ENCODE measurements at regions not wholly inside any gene's neighbourhood (a gene's known extent, or its start where the extent isn't known, plus 50 kb on each side); places are given as distances from the start of the nearest gene placed in this dataset.
"Not testable (repeated sequence)": the region's sequence is repeated elsewhere in the genome, so short reads cannot be mapped to it uniquely, and the experiment has no call there.

DNA sequence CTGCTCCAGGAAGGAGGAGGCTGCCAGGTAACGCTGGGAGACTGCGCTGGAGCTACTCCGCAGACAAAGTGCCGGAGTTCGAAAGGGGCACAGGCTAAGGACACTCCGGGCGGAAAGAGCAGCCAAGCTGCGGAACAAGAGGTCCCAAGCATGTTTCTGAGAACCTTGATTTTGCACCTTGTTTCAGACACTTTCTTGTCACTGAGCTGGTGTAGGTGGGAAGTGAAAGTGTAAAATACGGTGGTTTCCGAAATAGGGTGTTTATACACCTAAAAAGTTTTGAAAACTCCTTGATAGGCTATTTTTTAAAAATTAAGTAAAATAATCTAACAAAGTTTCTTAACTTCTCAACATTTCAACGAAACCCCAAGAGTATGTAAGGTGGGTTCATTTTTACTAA lies 278.2 kb downstream of the ANAPC1 start:
- H3F3A ChIP-seq (ENCODE audit: insufficient read depth); H3K36me3 ChIP-seq (ENCODE audit: low read depth); H2AFZ ChIP-seq; H3K4me2 ChIP-seq (ENCODE audit: unreplicated experiment); H3K4me1 ChIP-seq (ENCODE audit: insufficient read depth); H3K27me3 ChIP-seq (replicated peaks; ENCODE audit: insufficient read depth); H4K20me1 ChIP-seq (ENCODE audit: insufficient read depth); H3K9ac ChIP-seq; H3K4me3 ChIP-seq; H3K79me2 ChIP-seq (ENCODE audit: insufficient read depth); H3K27ac ChIP-seq; H3K9me2 ChIP-seq (ENCODE audit: insufficient read depth); in situ Hi-C loops (cut with MboI); H3K9me3 ChIP-seq (ENCODE audit: low read depth); DNase-seq: not testable (repeated sequence)
- WGBS, 2 experiments (ENCODE audit: low coverage in 1 of 2, low lambda C conversion rate in 2 of 2, missing lambda C conversion rate in 2 of 2), result 85 to 87% methylated on average over 8 to 9 of the region's 11 CpGs

GRCh38 chr2:111606632-111607031 lies 277.4 kb downstream of the ANAPC1 start:
- H2AFZ ChIP-seq; H3K79me2 ChIP-seq (ENCODE audit: insufficient read depth); H3K27ac ChIP-seq; DNase-seq; H3K36me3 ChIP-seq (ENCODE audit: low read depth); H3F3A ChIP-seq (ENCODE audit: insufficient read depth); H3K9me2 ChIP-seq (ENCODE audit: insufficient read depth); H3K4me3 ChIP-seq; H4K20me1 ChIP-seq (ENCODE audit: insufficient read depth); H3K4me1 ChIP-seq (ENCODE audit: insufficient read depth); in situ Hi-C loops (cut with MboI); H3K4me2 ChIP-seq (ENCODE audit: unreplicated experiment); H3K27me3 ChIP-seq (replicated peaks; ENCODE audit: insufficient read depth); H3K9ac ChIP-seq; H3K9me3 ChIP-seq (ENCODE audit: low read depth): not testable (repeated sequence)
- 0 to 57% methylated on average over 1 of the region's 1 CpG for WGBS, 2 experiments (ENCODE audit: low coverage in 1 of 2, low lambda C conversion rate in 2 of 2, missing lambda C conversion rate in 2 of 2)

DNA sequence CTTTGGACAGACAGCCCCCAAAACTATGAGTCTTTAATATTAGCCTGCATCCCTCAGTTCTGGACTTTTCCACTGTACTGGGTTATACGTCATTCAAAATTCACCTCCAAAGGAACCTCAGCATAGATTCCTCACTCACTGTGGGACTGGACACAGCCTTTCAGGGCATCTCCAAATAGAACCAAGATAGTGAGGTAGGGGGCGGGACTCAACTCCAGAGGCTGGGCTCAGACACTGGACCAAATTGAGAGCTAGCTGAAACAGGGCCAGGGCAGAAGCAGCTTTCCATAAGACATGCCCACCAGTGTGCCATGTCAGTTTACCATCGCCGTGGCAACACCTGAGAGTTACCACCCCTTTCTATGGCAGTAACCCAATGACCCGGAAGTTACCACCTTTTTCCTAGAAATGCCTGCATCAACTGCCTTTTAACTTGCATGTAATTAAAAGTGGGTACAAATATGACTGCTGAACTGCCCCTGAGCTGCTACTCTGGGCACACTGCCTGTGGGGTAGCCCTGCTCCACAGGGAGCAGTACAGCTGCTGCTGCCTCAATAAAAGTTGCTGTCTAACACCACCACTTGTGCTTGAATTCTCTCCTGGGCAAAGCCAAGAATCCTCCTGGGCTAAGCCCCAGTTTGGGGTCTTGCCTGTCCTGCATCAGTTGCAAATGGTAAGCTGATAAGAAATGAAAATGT lies 274.7 kb downstream of the ANAPC1 start:
- H3K27me3 ChIP-seq (replicated peaks; ENCODE audit: insufficient read depth); H3K9ac ChIP-seq; H3K36me3 ChIP-seq (ENCODE audit: low read depth); H3K4me1 ChIP-seq (ENCODE audit: insufficient read depth); in situ Hi-C loops (cut with MboI); H3K9me3 ChIP-seq (ENCODE audit: low read depth); H3K27ac ChIP-seq; H2AFZ ChIP-seq; H3K4me2 ChIP-seq (ENCODE audit: unreplicated experiment); H3F3A ChIP-seq (ENCODE audit: insufficient read depth); H3K9me2 ChIP-seq (ENCODE audit: insufficient read depth); H3K4me3 ChIP-seq; H4K20me1 ChIP-seq (ENCODE audit: insufficient read depth); H3K79me2 ChIP-seq (ENCODE audit: insufficient read depth); DNase-seq: not testable (repeated sequence)
- 79 to 82% methylated on average over 5 of the region's 5 CpGs for WGBS, 2 experiments (ENCODE audit: low coverage in 1 of 2, low lambda C conversion rate in 2 of 2, missing lambda C conversion rate in 2 of 2)

- H3K9me2 ChIP-seq (ENCODE audit: insufficient read depth), result not testable (repeated sequence)
- WGBS, 2 experiments (ENCODE audit: low coverage in 1 of 2, low lambda C conversion rate in 2 of 2, missing lambda C conversion rate in 2 of 2), result 20 to 22% methylated on average over 1 of the region's 2 CpGs
Measured at GRCh38 chr2:111610035-111610434, 274.0 kb downstream of the ANAPC1 start.

DNA sequence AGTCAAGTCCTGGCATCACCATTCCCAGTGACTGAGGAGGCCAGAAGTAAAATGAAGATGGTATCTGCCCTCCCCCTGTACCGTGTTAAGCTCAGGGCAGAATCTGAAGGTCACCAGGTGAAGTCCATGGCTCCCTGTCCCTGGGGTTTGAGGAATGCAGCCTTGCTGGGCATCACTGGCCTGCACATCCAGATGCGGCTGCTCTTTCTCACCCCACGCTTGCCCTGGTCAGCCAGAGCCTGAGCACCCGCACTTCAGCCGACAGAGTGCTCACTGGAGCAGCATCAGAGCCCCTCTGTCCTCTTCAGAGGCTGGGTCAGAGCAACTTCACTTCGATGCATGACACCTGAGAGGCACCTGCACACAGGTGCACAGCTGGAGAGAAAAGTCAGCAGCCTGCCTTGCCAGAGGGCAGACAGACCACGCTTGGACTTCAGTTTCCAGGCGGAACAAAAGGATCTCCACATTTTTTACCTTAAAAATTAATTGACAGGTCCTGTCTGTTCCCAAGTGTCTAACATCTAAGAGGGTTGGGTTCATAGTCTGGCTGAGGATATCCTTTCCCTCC lies 267.3 kb downstream of the ANAPC1 start:
- H3K9ac ChIP-seq, result no peak overlapping the region
- WGBS, 2 experiments (ENCODE audit: low coverage in 1 of 2, low lambda C conversion rate in 2 of 2, missing lambda C conversion rate in 2 of 2), result 96 to 98% methylated on average over 6 to 8 of the region's 8 CpGs
- H3K27me3 ChIP-seq (replicated peaks; ENCODE audit: insufficient read depth), result no peaks in the 10 kb centered on the region
- no peaks in the 10 kb centered on the region for H3K79me2 ChIP-seq (ENCODE audit: insufficient read depth)
- no peaks in the 10 kb centered on the region for H4K20me1 ChIP-seq (ENCODE audit: insufficient read depth)
- H3K4me1 ChIP-seq (ENCODE audit: insufficient read depth), result peaks cover 18% of the 10 kb centered on the region
- no peak overlapping the region for H2AFZ ChIP-seq
- H3F3A ChIP-seq (ENCODE audit: insufficient read depth), result peaks cover 16% of the 10 kb centered on the region
- TF ChIP-seq EZH2phosphoT487 (IDR thresholded peaks at IDR 0.05; ENCODE audit: insufficient read depth, low read depth) (no peak), EZH2 (IDR thresholded peaks at IDR 0.05; ENCODE audit: insufficient read depth, poor library complexity, severe bottlenecking) (no peak)
- no peak overlapping the region for H3K4me3 ChIP-seq
- no peak overlapping the region for H3K4me2 ChIP-seq (ENCODE audit: unreplicated experiment)
- no peaks in the 10 kb centered on the region for H3K36me3 ChIP-seq (ENCODE audit: low read depth)
- no peak overlapping the region for H3K27ac ChIP-seq
- no peaks in the 10 kb centered on the region for H3K9me2 ChIP-seq (ENCODE audit: insufficient read depth)
- in situ Hi-C loops (cut with MboI), result no loop called here
- DNase-seq, result no peak
- H3K9me3 ChIP-seq (ENCODE audit: low read depth), result no peaks in the 10 kb centered on the region

More at GRCh38 chr2:111610035-111610434, 274.0 kb downstream of the ANAPC1 start:
- H3K36me3 ChIP-seq (ENCODE audit: low read depth); H3K27ac ChIP-seq; H3K4me3 ChIP-seq; H3K79me2 ChIP-seq (ENCODE audit: insufficient read depth); DNase-seq; in situ Hi-C loops (cut with MboI); H3K4me1 ChIP-seq (ENCODE audit: insufficient read depth); H2AFZ ChIP-seq; H3K9me3 ChIP-seq (ENCODE audit: low read depth); H3K9ac ChIP-seq; H4K20me1 ChIP-seq (ENCODE audit: insufficient read depth); H3K4me2 ChIP-seq (ENCODE audit: unreplicated experiment); H3K27me3 ChIP-seq (replicated peaks; ENCODE audit: insufficient read depth); H3F3A ChIP-seq (ENCODE audit: insufficient read depth): not testable (repeated sequence)

All from GM23248 (cell line).